ENCODE measurements at regions not wholly inside any gene's neighbourhood (a gene's known extent, or its start where the extent isn't known, plus 50 kb on each side); places are given as distances from the start of the nearest gene placed in this dataset.
"Not testable (repeated sequence)": the region's sequence is repeated elsewhere in the genome, so short reads cannot be mapped to it uniquely, and the experiment has no call there.

DNA sequence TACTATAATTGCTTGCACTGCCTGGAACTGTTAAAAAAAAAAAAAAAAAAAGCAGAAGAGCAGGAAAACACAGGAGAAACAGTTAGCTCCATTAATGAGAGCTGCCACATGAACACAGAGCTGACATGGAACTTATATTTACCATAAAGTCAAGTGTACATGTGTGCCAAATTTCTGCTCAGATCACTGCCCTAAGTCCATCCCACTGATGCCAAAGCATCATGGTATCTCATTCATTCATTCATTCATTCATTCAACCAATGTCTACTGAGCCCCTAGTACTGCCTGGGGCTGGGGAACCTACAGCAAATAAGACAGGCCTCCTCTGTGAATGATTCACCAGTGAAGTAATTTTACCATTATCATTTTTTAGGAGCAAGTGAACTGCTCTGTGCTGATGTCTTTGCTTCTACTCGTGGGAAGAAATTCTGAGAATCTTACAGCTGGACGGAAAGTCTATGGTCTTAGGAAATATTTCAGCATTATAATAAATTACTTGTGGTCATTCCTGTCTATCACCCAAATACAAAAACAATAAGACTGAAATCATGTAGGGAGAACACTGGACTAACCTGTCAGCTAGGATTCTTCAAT, 58.8 kb upstream of the ABLIM1 start:
- Histone ChIP-seq H3K27me3 (ENCODE audit: insufficient read depth, low read length) (no peaks in the 10 kb centered on the region), H4K91ac (ENCODE audit: low read depth, low read length) (no peak overlapping the region), H2AFZ (ENCODE audit: insufficient read depth, low read length, poor library complexity) (no peak overlapping the region), H3K4ac (ENCODE audit: low read depth, low read length) (no peak overlapping the region), H2BK12ac (ENCODE audit: low read length) (no peak overlapping the region), H3K79me1 (ENCODE audit: low read length) (no peaks in the 10 kb centered on the region), H3K9ac (ENCODE audit: low read length) (no peak overlapping the region), H4K8ac (ENCODE audit: low read depth, low read length) (no peak overlapping the region), H3K4me1 (ENCODE audit: control insufficient read depth in 1 of 2, insufficient read depth in 2 of 2, low read length in 2 of 2) (no peaks in the 10 kb centered on the region), H2BK5ac (ENCODE audit: low read depth, low read length, poor library complexity) (no peak overlapping the region), H3K4me2 (ENCODE audit: low read length) (no peak overlapping the region), H2BK120ac (ENCODE audit: insufficient read depth, low read length, poor library complexity) (no peak overlapping the region), H3K14ac (ENCODE audit: low read length) (no peak overlapping the region), H4K12ac (ENCODE audit: low read depth, low read length) (no peak overlapping the region), H3K18ac (ENCODE audit: low read length) (no peak overlapping the region), H3K23ac (ENCODE audit: low read length) (no peak overlapping the region), H3K9me3 (ENCODE audit: insufficient read depth, low read depth, low read length) (no peaks in the 10 kb centered on the region), H2AK5ac (ENCODE audit: low read length) (no peak overlapping the region), H3K79me2 (ENCODE audit: control insufficient read depth, insufficient read depth, low read length, poor library complexity) (no peaks in the 10 kb centered on the region), H3K4me3 (ENCODE audit: low read depth, low read length) (no peak overlapping the region), H3K36me3 (ENCODE audit: control insufficient read depth in 1 of 2, insufficient read depth in 2 of 2, low read length in 2 of 2) (no peaks in the 10 kb centered on the region), H3K27ac (ENCODE audit: low read depth, low read length) (no peak overlapping the region)
- DNase-seq = peak in 1 of 2 donors; percentile 63
- WGBS (ENCODE audit: extremely low coverage, insufficient coverage, insufficient read length) = no CpG with 5 or more reads among the region's 2 CpGs

DNA sequence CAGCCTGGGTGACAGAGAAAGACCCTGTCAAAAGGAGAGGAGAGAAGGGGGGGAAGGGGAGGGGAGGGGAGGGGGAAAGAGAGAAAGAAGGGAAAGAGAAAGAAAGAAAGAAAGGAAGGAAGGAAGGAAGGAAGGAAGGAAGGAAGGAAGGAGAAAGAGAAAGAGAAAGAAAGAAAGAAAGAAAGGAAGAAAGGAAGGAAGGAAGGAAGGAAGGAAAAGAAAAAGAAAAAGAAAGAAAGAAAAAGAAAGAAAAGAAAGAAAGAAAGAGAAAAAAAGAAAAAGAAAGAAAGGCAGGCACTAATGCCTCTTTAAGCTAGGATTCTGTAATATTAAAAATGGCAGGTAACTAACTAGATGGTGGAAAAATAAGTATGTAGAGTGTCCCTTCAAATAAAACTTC, 59.8 kb upstream of the ABLIM1 start:
- H3K4me3 ChIP-seq (ENCODE audit: low read depth, low read length); H3K79me2 ChIP-seq (ENCODE audit: control insufficient read depth, insufficient read depth, low read length, poor library complexity); H3K4ac ChIP-seq (ENCODE audit: low read depth, low read length); DNase-seq; H3K9ac ChIP-seq (ENCODE audit: low read length); H3K23ac ChIP-seq (ENCODE audit: low read length); H4K91ac ChIP-seq (ENCODE audit: low read depth, low read length); H3K79me1 ChIP-seq (ENCODE audit: low read length); H3K36me3 ChIP-seq (ENCODE audit: control insufficient read depth in 1 of 2, insufficient read depth in 2 of 2, low read length in 2 of 2); H3K4me2 ChIP-seq (ENCODE audit: low read length); H3K9me3 ChIP-seq (ENCODE audit: insufficient read depth, low read depth, low read length); H4K8ac ChIP-seq (ENCODE audit: low read depth, low read length); H3K27me3 ChIP-seq (ENCODE audit: insufficient read depth, low read length); H2BK5ac ChIP-seq (ENCODE audit: low read depth, low read length, poor library complexity); H3K18ac ChIP-seq (ENCODE audit: low read length); H2AK5ac ChIP-seq (ENCODE audit: low read length); H3K27ac ChIP-seq (ENCODE audit: low read depth, low read length); H2AFZ ChIP-seq (ENCODE audit: insufficient read depth, low read length, poor library complexity); H3K4me1 ChIP-seq (ENCODE audit: control insufficient read depth in 1 of 2, insufficient read depth in 2 of 2, low read length in 2 of 2); H2BK12ac ChIP-seq (ENCODE audit: low read length); H2BK120ac ChIP-seq (ENCODE audit: insufficient read depth, low read length, poor library complexity); H4K12ac ChIP-seq (ENCODE audit: low read depth, low read length); H3K14ac ChIP-seq (ENCODE audit: low read length): not testable (repeated sequence)

DNA sequence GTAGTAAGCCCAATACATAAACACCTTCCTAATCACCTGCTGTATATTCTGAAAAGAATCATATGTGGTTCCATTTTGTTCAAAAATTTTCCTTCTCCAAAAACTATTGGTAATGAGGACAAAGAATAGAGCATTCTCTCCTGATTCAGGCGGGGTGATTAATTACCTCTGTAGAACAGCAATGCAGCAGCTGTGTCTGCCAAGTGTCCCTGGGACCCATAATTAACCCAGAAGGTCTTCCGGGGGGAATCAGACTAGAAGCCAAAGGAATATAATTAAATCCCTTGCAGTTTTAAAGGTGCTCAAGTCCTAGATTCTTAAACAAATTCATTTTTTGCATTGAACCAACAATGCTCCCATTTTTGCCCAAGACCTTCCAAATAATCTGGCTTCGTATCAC, 60.3 kb upstream of the ABLIM1 start:
- Histone ChIP-seq H3K27me3 (ENCODE audit: insufficient read depth, low read length) (no peaks in the 10 kb centered on the region), H2AK5ac (ENCODE audit: low read length) (no peak overlapping the region), H2BK5ac (ENCODE audit: low read depth, low read length, poor library complexity) (no peak overlapping the region), H2BK12ac (ENCODE audit: low read length) (no peak overlapping the region), H3K14ac (ENCODE audit: low read length) (no peak overlapping the region), H4K91ac (ENCODE audit: low read depth, low read length) (no peak overlapping the region), H3K4ac (ENCODE audit: low read depth, low read length) (no peak overlapping the region), H3K23ac (ENCODE audit: low read length) (no peak overlapping the region), H3K18ac (ENCODE audit: low read length) (no peak overlapping the region), H3K4me2 (ENCODE audit: low read length) (no peak overlapping the region), H3K9me3 (ENCODE audit: insufficient read depth, low read depth, low read length) (no peaks in the 10 kb centered on the region), H2BK120ac (ENCODE audit: insufficient read depth, low read length, poor library complexity) (no peak overlapping the region), H3K4me3 (ENCODE audit: low read depth, low read length) (no peak overlapping the region), H4K8ac (ENCODE audit: low read depth, low read length) (no peak overlapping the region), H3K9ac (ENCODE audit: low read length) (no peak overlapping the region), H3K79me1 (ENCODE audit: low read length) (no peaks in the 10 kb centered on the region), H3K27ac (ENCODE audit: low read depth, low read length) (no peak overlapping the region), H3K79me2 (ENCODE audit: control insufficient read depth, insufficient read depth, low read length, poor library complexity) (no peaks in the 10 kb centered on the region), H3K36me3 (ENCODE audit: control insufficient read depth in 1 of 2, insufficient read depth in 2 of 2, low read length in 2 of 2) (no peaks in the 10 kb centered on the region), H3K4me1 (ENCODE audit: control insufficient read depth in 1 of 2, insufficient read depth in 2 of 2, low read length in 2 of 2) (peaks cover 0 to 3% of the 10 kb centered on the region in 2 experiments), H2AFZ (ENCODE audit: insufficient read depth, low read length, poor library complexity) (no peak overlapping the region), H4K12ac (ENCODE audit: low read depth, low read length) (no peak overlapping the region)
- 100% methylated on average over 1 of the region's 3 CpGs for WGBS (ENCODE audit: extremely low coverage, insufficient coverage, insufficient read length)
- no peak for DNase-seq

DNA sequence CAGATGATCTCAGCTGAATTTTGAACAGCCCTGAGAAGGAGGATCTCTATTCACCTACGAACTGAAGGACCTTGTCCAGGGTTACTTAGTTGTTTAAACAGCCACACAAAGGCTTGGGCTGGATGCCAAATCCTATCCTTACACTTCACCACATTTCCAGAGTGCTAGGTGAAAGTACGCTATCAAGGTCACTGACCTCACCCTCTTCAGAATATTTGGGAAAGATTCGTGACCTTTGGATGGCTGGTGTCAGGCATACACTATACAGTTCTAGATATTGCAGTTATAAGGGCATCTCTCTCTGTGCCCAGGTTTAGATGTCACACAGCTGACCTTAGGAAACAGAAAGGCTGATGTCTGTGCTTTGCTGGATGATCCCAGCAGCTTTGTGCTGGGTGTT, 61.2 kb upstream of the ABLIM1 start:
- H2BK120ac ChIP-seq (ENCODE audit: insufficient read depth, low read length, poor library complexity) = no peak overlapping the region
- H4K91ac ChIP-seq (ENCODE audit: low read depth, low read length) = no peak overlapping the region
- H3K4me2 ChIP-seq (ENCODE audit: low read length) = no peak overlapping the region
- H4K12ac ChIP-seq (ENCODE audit: low read depth, low read length) = no peak overlapping the region
- H4K8ac ChIP-seq (ENCODE audit: low read depth, low read length) = no peak overlapping the region
- H3K14ac ChIP-seq (ENCODE audit: low read length) = no peak overlapping the region
- no peaks in the 10 kb centered on the region for H3K27me3 ChIP-seq (ENCODE audit: insufficient read depth, low read length)
- H3K79me1 ChIP-seq (ENCODE audit: low read length) = no peaks in the 10 kb centered on the region
- DNase-seq = no peak
- no peak overlapping the region for H2AFZ ChIP-seq (ENCODE audit: insufficient read depth, low read length, poor library complexity)
- WGBS (ENCODE audit: extremely low coverage, insufficient coverage, insufficient read length) = no CpG with 5 or more reads among the region's 3 CpGs
- no peak overlapping the region for H2BK5ac ChIP-seq (ENCODE audit: low read depth, low read length, poor library complexity)
- no peak overlapping the region for H2AK5ac ChIP-seq (ENCODE audit: low read length)
- no peaks in the 10 kb centered on the region for H3K36me3 ChIP-seq (ENCODE audit: control insufficient read depth in 1 of 2, insufficient read depth in 2 of 2, low read length in 2 of 2)
- H3K4ac ChIP-seq (ENCODE audit: low read depth, low read length) = no peak overlapping the region
- H3K4me1 ChIP-seq (ENCODE audit: control insufficient read depth in 1 of 2, insufficient read depth in 2 of 2, low read length in 2 of 2) = peaks cover 0 to 4% of the 10 kb centered on the region in 2 experiments
- H3K23ac ChIP-seq (ENCODE audit: low read length) = no peak overlapping the region
- no peaks in the 10 kb centered on the region for H3K9me3 ChIP-seq (ENCODE audit: insufficient read depth, low read depth, low read length)
- H3K27ac ChIP-seq (ENCODE audit: low read depth, low read length) = no peak overlapping the region
- H3K79me2 ChIP-seq (ENCODE audit: control insufficient read depth, insufficient read depth, low read length, poor library complexity) = no peaks in the 10 kb centered on the region
- no peak overlapping the region for H3K4me3 ChIP-seq (ENCODE audit: low read depth, low read length)
- no peak overlapping the region for H2BK12ac ChIP-seq (ENCODE audit: low read length)
- H3K18ac ChIP-seq (ENCODE audit: low read length) = no peak overlapping the region
- no peak overlapping the region for H3K9ac ChIP-seq (ENCODE audit: low read length)

All from trophoblast cell (in vitro differentiated cells and primary cell).